ENCODE measurements at regions not wholly inside any gene's neighbourhood (a gene's known extent, or its start where the extent isn't known, plus 50 kb on each side); places are given as distances from the start of the nearest gene placed in this dataset.

DNA sequence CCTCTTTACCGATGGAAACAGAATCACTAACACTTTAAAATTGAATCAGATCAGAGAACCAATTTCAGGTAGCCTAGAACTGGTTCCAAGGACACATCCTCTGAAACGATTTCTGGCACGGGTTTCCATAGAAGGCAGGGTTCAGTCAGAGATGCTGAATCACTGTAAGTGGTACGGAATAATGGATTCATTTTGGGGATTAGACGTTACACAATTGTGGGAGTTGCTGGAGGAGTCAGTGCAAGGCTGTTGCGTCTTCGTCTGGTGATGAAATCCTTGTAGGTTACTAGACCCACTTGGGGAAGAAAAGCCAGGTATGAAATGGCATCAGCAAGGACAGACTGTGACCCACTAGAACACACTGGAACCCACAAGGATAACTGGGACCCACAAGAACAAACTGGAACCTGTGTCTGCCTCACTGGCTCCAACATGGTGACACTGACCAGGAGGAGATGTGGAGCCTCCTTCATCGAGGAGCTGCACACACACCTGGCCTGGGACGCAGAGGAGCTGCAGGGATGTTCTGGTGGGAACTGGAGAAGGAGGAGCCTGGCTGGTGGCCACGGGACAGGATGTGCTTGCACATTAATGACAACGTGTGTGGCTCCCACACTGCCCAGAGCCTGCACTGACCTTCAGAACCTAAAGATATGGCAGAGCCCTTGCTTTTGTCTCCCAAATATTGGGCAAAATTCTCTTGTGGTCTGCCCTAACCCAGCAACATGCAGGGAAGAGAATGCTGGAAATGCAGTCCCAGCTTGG, 105.1 kb downstream of the TRAPPC11 start:
- no peaks in the 10 kb centered on the region for H3K9me2 ChIP-seq (replicated peaks; ENCODE audit: control insufficient read depth, low read length)
- H3K4me2 ChIP-seq (ENCODE audit: low read length): no peak overlapping the region
- H3K36me3 ChIP-seq (ENCODE audit: control insufficient read depth, low read length): no peaks in the 10 kb centered on the region
- no peak overlapping the region for H3K4me3 ChIP-seq (ENCODE audit: low read length)
- no peaks in the 10 kb centered on the region for H3K9me3 ChIP-seq (ENCODE audit: control insufficient read depth, insufficient read depth, low read length)
- no peaks in the 10 kb centered on the region for H4K20me1 ChIP-seq (ENCODE audit: control insufficient read depth, insufficient read depth, low read depth, low read length)
- no peaks in the 10 kb centered on the region for H3K27me3 ChIP-seq (ENCODE audit: control insufficient read depth, low read length)
- H3K79me2 ChIP-seq (ENCODE audit: control insufficient read depth, low read length): no peaks in the 10 kb centered on the region
- no peaks in the 10 kb centered on the region for H3K4me1 ChIP-seq (ENCODE audit: control insufficient read depth, low read length)
- no peak overlapping the region for H3K27ac ChIP-seq (ENCODE audit: low read depth, low read length)
- no peak for TF ChIP-seq EZH2phosphoT487 (IDR thresholded peaks at IDR 0.05; ENCODE audit: borderline replicate concordance, low read length)
- TF ChIP-seq, protein P1, sequence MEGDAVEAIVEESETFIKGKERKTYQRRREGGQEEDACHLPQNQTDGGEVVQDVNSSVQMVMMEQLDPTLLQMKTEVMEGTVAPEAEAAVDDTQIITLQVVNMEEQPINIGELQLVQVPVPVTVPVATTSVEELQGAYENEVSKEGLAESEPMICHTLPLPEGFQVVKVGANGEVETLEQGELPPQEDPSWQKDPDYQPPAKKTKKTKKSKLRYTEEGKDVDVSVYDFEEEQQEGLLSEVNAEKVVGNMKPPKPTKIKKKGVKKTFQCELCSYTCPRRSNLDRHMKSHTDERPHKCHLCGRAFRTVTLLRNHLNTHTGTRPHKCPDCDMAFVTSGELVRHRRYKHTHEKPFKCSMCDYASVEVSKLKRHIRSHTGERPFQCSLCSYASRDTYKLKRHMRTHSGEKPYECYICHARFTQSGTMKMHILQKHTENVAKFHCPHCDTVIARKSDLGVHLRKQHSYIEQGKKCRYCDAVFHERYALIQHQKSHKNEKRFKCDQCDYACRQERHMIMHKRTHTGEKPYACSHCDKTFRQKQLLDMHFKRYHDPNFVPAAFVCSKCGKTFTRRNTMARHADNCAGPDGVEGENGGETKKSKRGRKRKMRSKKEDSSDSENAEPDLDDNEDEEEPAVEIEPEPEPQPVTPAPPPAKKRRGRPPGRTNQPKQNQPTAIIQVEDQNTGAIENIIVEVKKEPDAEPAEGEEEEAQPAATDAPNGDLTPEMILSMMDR (IDR thresholded peaks at IDR 0.05; ENCODE audit: low read depth, low read length, poor library complexity, severe bottlenecking): no peak
- H3F3A ChIP-seq (ENCODE audit: control insufficient read depth, insufficient read depth): no peaks in the 10 kb centered on the region

DNA sequence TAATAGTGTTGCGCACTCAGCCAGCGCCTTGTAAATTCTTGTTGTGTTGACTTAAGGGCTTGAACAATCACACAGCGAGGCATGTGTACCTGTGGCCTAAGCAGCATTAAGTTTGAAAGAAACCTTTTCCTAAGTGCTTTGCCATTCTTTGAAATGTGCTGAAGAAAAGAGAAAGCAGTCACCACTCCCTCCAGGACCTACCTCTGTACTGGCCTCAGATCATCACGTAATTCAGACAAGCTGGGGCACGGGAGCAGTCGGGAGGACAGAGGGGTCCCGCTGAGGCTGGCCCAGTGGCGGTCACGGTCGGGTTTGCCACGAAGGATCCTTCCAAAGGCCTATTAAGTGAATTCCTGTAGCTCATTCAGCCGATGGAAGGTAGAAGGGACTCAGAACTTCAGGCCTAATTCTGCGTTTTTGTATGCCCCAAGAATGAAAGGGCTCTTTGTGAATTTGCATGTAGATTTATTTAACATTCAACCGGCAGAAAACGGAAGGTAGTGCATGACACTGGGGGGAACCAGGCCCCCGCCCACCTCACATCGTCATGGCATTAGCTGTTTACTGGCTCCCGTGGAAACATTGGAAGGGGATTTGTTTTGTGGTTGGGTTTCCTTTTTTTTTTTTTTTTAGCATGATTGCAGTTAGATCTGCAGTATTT, 106.3 kb downstream of the TRAPPC11 start:
- Histone ChIP-seq H3K27ac (ENCODE audit: low read depth, low read length) (no peak overlapping the region), H3K9me3 (ENCODE audit: control insufficient read depth, insufficient read depth, low read length) (no peaks in the 10 kb centered on the region), H3K79me2 (ENCODE audit: control insufficient read depth, low read length) (no peaks in the 10 kb centered on the region), H3K27me3 (ENCODE audit: control insufficient read depth, low read length) (no peaks in the 10 kb centered on the region), H3K4me2 (ENCODE audit: low read length) (no peak overlapping the region), H3K9me2 (replicated peaks; ENCODE audit: control insufficient read depth, low read length) (no peaks in the 10 kb centered on the region), H4K20me1 (ENCODE audit: control insufficient read depth, insufficient read depth, low read depth, low read length) (no peaks in the 10 kb centered on the region), H3F3A (ENCODE audit: control insufficient read depth, insufficient read depth) (no peaks in the 10 kb centered on the region), H3K36me3 (ENCODE audit: control insufficient read depth, low read length) (no peaks in the 10 kb centered on the region), H3K4me1 (ENCODE audit: control insufficient read depth, low read length) (no peaks in the 10 kb centered on the region), H3K4me3 (ENCODE audit: low read length) (no peak overlapping the region)
- no peak for TF ChIP-seq EZH2phosphoT487 (IDR thresholded peaks at IDR 0.05; ENCODE audit: borderline replicate concordance, low read length)
- TF ChIP-seq, protein P1 (IDR thresholded peaks at IDR 0.05; ENCODE audit: low read depth, low read length, poor library complexity, severe bottlenecking): no peak

GRCh38 chr4:183766140-183766539, 107.0 kb downstream of the TRAPPC11 start:
- no peaks in the 10 kb centered on the region for H3K79me2 ChIP-seq (ENCODE audit: control insufficient read depth, low read length)
- no peak overlapping the region for H3K4me2 ChIP-seq (ENCODE audit: low read length)
- H3K27ac ChIP-seq (ENCODE audit: low read depth, low read length): no peak overlapping the region
- no peaks in the 10 kb centered on the region for H3K9me2 ChIP-seq (replicated peaks; ENCODE audit: control insufficient read depth, low read length)
- no peaks in the 10 kb centered on the region for H3F3A ChIP-seq (ENCODE audit: control insufficient read depth, insufficient read depth)
- H3K9me3 ChIP-seq (ENCODE audit: control insufficient read depth, insufficient read depth, low read length): no peaks in the 10 kb centered on the region
- no peaks in the 10 kb centered on the region for H3K27me3 ChIP-seq (ENCODE audit: control insufficient read depth, low read length)
- H3K4me3 ChIP-seq (ENCODE audit: low read length): no peak overlapping the region
- no peak for TF ChIP-seq EZH2phosphoT487 (IDR thresholded peaks at IDR 0.05; ENCODE audit: borderline replicate concordance, low read length)
- TF ChIP-seq, protein P1 (IDR thresholded peaks at IDR 0.05; ENCODE audit: low read depth, low read length, poor library complexity, severe bottlenecking): no peak
- H4K20me1 ChIP-seq (ENCODE audit: control insufficient read depth, insufficient read depth, low read depth, low read length): no peaks in the 10 kb centered on the region
- no peaks in the 10 kb centered on the region for H3K4me1 ChIP-seq (ENCODE audit: control insufficient read depth, low read length)
- H3K36me3 ChIP-seq (ENCODE audit: control insufficient read depth, low read length): no peaks in the 10 kb centered on the region

Measured in DOHH2 (cell line).